ENCODE measurements at regions not wholly inside any gene's neighbourhood (a gene's known extent, or its start where the extent isn't known, plus 50 kb on each side); places are given as distances from the start of the nearest gene placed in this dataset.
"Not testable (repeated sequence)": the region's sequence is repeated elsewhere in the genome, so short reads cannot be mapped to it uniquely, and the experiment has no call there.

GRCh38 chr2:53313644-53314043, 454.0 kb upstream of the CHAC2 start:
- not testable (repeated sequence) for DNase-seq (ENCODE audit: extremely low read depth in 1 of 11, low read depth in 9 of 11, low spot score in 4 of 11)

DNA sequence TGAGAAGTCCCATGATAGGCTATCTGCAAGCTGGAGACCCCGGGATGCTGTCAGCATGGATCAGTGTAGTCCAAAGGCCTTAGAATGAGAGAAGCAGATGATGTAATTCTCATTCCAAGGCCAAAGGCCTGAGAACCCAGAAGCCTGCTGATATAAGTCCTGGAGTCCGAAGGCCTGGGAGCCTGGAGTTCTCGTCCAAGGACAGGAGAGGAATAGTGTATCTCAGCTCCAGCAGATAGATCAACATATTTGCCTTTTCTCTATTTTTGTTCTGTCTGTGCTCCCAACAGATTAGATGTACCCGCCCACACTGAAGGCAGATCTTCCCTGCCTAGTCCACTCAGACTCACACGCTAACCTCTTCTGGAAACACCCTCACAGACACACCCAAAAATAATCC, 454.9 kb upstream of the CHAC2 start:
- no peak for DNase-seq (ENCODE audit: extremely low read depth in 1 of 11, low read depth in 9 of 11, low spot score in 4 of 11)

GRCh38 chr2:53312181-53312580, 455.4 kb upstream of the CHAC2 start:
- DNase-seq (ENCODE audit: extremely low read depth in 1 of 11, low read depth in 9 of 11, low spot score in 4 of 11): no peak

DNA sequence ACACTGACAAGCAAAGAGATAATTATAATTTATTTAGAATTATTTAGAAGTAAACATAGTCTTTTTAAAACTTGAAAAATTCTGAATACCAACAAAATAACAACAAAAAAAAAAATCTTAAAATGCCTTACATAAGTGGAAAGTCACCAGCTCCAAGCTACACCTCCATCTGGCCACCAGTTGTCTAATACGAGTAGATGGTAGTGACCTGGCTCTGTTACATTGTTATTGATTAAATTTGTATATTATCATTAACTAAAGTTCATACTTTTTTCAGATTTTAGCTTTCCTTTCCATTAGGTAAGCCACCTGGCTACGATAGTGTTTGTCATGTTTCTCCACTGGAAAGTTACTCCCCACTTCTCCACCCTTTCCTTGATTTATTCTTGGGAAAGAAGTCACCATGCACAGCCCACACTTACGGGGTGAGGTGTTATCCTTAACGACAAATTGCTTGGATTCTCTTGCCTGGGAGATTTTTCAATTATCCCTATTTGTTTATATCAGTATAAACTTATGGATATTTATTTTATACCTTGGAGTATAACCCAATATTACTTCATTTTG, 464.5 kb upstream of the CHAC2 start:
- no peak for DNase-seq (ENCODE audit: extremely low read depth in 1 of 11, low read depth in 9 of 11, low spot score in 4 of 11)

DNA sequence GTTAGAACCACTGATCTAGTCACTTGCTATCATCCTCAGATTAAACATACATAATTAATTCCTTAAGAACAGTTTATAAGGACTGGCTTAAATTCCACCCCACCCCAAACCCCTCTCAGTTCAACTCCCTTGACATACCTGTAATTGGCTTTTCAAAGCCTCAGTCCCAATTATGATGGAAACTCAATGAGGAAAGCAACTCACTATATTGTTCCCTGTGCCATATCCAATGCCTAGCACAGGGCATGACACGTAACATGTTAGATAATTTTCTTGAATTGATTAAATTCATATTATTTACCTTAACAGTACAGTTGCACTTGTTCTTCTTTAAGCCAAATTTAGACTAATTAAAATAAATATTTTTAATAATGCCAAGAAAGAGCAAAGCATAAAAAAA, 465.1 kb upstream of the CHAC2 start:
- no peak for DNase-seq (ENCODE audit: extremely low read depth in 1 of 11, low read depth in 9 of 11, low spot score in 4 of 11)

DNA sequence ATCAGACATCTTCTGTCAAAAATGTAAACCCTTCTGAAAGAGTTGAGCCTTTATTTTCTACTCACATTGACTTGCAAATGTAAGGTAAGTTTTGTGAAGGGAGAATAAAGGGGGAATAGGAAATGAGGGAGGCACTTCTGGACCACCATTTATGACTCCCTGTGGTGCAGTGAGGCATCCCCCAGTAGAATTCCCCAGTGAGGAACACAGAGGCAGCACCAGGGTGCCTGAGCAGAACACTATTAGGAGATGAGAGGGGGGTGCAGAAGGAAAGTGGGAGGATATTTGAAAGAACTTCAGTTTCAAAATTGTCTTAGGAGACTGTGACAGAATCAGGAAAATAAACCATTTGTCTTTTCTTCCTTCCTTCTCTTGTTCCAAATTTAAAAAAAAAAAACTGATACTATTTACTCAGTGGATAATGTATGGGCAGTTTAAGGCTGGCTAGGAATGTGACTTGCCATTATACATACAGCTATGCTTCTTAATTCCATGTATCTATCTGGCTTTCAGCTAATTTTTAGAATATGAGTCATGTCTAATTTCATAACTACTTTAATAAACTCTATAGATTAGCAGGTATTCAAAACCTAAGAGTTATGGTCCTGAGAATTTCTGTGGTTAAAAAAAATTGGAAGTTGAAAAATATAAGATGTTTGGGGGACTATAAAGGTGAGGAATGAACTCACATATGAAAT, 478.1 kb upstream of the CHAC2 start:
- DNase-seq (ENCODE audit: extremely low read depth in 1 of 11, low read depth in 9 of 11, low spot score in 4 of 11): no peak

GRCh38 chr2:53286345-53286744, 481.3 kb upstream of the CHAC2 start:
- DNase-seq (ENCODE audit: extremely low read depth in 1 of 11, low read depth in 9 of 11, low spot score in 4 of 11): no peak

GRCh38 chr2:53275743-53276142, 491.9 kb upstream of the CHAC2 start:
- DNase-seq (ENCODE audit: extremely low read depth in 1 of 11, low read depth in 9 of 11, low spot score in 4 of 11): no peak

DNA sequence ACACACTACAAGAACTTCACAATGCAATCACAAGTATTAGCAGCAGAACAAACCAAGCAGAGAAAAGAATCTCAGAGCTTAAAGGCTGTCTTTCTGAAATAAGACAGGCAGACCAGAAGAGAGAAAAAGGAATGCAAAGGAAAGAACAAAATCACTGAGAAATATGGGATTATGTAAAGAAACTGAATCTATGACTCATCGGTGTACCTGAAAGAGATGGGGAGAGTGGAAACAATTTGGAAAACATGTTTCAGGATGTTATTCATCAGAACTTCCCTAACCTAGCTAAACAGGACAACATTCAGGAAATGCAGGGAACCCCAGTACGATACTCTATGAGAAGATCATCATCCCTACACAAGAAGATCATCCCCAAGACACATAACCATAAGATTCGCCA, 499.0 kb upstream of the CHAC2 start:
- DNase-seq (ENCODE audit: extremely low read depth in 1 of 11, low read depth in 9 of 11, low spot score in 4 of 11): no peak

GRCh38 chr2:53268086-53268485, 499.5 kb upstream of the CHAC2 start:
- DNase-seq (ENCODE audit: extremely low read depth in 1 of 11, low read depth in 9 of 11, low spot score in 4 of 11): no peak

- no peak for DNase-seq (ENCODE audit: extremely low read depth in 1 of 11, low read depth in 9 of 11, low spot score in 4 of 11)
Observed at GRCh38 chr2:53265544-53266299, 501.9 kb upstream of the CHAC2 start.

- no peak for DNase-seq (ENCODE audit: extremely low read depth in 1 of 11, low read depth in 9 of 11, low spot score in 4 of 11)
Observed at GRCh38 chr2:53260568-53260967, 507.0 kb upstream of the CHAC2 start.

GRCh38 chr2:53259395-53260009, 508.1 kb upstream of the CHAC2 start:
- no peak for DNase-seq (ENCODE audit: extremely low read depth in 1 of 11, low read depth in 9 of 11, low spot score in 4 of 11)

DNA sequence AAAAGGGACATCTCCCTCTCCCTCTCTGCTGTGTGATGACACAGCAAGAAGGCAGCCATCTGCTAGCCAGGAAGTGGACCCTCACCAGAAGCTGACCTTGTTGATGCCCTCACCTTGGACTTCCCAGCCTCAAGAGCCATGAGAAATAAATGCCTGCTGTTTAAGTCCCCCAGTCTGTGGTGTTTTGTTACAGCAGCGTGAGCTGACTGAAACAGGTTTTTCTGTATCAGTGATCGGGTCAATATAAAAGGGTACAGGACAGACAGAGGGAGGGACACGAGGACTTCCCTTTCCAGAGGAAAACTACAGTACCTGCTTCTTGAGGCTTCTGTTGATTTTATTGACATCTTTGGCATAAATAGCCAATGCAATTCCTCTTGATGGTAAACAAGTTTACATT, 510.3 kb upstream of the CHAC2 start:
- no peak for DNase-seq (ENCODE audit: extremely low read depth in 1 of 11, low read depth in 9 of 11, low spot score in 4 of 11)

GRCh38 chr2:53253244-53253643, 514.4 kb upstream of the CHAC2 start:
- no peak for DNase-seq (ENCODE audit: extremely low read depth in 1 of 11, low read depth in 9 of 11, low spot score in 4 of 11)

GRCh38 chr2:53252115-53252514, 515.5 kb upstream of the CHAC2 start:
- DNase-seq (ENCODE audit: extremely low read depth in 1 of 11, low read depth in 9 of 11, low spot score in 4 of 11): no peak

DNA sequence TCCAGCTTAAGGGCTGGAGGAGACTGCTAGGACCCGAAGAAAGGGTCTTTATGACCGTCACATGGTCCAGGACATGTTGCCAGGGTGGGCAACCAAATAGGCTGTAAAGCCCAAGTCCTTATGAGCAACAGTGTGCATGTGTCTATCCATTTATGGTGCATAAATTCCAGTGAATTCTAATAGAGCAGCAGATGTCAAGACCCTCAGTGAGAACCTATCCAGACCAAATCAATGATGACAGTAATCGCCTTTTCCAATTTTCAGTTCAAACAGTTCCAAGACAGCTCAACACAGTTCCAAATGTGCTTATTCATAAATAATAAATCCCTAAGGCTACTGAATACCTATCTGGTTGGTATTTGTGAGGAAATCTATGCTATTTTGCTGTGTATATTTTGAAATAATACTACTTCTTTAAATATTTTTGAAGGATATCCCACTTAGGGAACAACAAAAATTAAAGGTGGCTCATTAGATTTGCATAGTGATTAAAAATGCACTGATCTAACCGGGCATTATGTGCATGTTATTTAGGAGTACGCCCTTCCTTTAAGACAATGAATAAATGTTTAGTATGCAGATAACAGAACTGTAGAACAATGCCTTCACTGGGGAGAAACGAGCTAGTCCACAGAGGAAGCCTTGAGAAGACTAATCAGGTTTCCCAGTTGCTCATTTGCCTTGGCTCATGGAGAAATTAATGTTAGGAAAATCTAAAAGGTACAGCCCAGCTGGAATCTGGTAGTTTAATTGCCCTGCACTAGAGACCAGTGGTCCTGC, 519.5 kb upstream of the CHAC2 start:
- DNase-seq (ENCODE audit: extremely low read depth in 1 of 11, low read depth in 9 of 11, low spot score in 4 of 11): no peak

GRCh38 chr2:53243430-53243829, 524.2 kb upstream of the CHAC2 start:
- peak in 4 of 11 donors; percentile 17 to 51 (median 36) for DNase-seq (ENCODE audit: extremely low read depth in 1 of 11, low read depth in 9 of 11, low spot score in 4 of 11)

DNA sequence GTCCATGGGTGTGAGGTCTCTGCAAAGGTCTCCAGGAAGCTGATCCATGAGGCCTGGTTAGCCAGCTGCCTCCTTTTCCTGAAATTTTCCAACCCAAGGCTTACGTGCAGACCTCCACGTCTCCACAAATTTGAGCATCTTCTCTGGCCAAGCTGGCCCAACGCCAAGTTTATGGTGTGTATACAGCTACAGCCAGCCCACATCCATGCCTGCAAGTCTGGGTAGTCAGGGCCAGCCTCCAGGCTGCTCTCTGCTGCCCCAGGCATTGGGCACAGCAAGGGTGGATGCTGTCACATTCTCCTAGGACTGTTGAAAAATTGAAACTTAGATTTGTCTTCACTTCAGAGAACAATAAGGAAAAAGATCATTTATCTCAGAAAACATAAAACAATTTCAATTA, 525.5 kb upstream of the CHAC2 start:
- no peak for DNase-seq (ENCODE audit: extremely low read depth in 1 of 11, low read depth in 9 of 11, low spot score in 4 of 11)

All from renal cortex interstitium (tissue), 11 donors.